ENCODE measurements at regions not wholly inside any gene's neighbourhood (a gene's known extent, or its start where the extent isn't known, plus 50 kb on each side); places are given as distances from the start of the nearest gene placed in this dataset.
A peak's percentile ranks its signal among the peaks of the same experiment; 100 is the strongest.
"Not testable (repeated sequence)": the region's sequence is repeated elsewhere in the genome, so short reads cannot be mapped to it uniquely, and the experiment has no call there.

DNA sequence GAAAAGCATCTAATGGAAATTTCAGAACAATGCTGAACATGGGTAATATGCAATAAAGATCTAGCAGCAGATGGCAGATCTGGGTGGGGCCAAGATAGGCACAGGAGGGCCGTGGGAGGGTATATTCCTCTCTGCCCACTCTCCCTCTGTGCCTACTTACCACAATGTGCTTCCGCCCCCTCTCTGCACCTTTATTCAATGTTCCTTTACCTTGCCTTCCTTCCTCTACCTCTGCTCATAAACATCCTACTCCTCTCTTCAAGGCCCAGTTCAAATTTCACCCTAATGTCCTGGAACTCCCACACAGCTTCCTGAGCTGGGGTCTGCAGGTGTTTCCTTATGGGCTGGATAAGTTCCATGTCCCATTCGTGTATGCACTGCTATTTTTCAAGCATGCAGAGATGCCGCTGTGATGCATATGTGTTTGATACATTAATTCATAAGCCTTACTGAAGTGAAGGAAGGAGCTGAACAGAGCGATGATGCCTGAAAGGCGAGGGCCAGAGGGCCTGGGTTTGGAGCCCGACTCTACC is 65.6 kb upstream of the EDEM3 start:
- DNase-seq (ENCODE audit: low read depth) = no peak

DNA sequence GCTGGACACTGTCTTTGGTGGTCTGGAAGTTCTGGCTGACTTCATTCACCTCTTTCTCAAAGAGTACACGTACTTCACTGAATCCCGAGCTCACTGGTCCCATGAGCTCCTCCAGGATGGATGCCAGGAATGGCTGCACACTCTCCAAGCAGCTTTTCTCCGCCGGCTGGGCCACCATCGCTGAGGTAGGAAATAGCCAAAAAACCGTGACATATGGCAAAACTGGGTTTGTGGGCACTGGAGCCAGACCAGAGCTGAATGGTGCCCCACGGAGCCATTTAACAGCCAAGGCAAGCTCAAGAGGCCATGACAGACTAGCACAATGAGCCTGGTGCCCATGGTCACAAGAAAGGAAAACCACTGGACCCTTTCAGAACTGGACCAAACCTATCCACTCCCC is 64.0 kb upstream of the EDEM3 start:
- DNase-seq (ENCODE audit: low read depth) = no peak

DNA sequence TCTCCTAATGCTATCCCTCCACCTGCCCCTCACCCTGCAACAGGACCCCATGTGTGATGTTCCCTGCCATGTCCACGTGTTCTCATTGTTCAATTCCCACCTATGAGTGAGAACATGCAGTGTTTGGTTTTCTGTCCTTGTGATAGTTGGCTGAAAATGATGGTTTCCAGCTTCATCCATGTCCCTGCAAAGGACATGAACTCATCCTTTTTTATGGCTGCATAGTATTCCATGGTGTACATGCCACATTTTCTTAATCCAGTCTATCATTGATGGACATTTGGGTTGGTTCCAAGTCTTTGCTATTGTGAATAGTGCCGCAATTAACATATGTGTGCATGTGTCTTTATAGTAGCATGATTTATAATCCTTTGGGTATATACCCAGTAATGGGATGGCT is 62.3 kb upstream of the EDEM3 start:
- not testable (repeated sequence) for DNase-seq (ENCODE audit: low read depth)

DNA sequence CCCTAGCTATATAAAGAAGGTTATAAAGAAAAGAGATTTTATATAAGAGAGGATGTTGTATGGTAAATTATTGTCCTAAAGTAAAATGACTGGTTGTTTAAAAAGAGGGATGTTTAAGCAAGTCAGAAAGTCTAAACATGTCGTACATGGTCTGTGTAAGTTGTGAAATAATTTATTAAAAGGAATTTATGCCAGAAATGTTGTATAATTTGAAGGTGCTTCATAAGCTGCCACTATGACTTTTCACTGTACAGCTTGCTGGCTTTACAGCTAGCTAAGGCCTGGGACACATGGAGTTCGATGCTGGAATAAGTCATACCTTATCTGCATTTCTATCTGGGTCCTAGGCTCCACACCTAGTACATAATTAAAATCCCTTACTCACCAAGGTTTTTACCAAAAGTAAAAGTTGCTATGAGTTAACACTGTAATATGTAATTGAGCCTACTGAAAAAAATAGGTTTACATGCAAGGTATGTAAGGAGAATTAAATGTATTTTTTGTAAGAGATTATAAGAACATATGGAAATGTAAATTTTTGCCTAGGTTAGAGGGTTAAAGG is 59.0 kb upstream of the EDEM3 start:
- no peak for DNase-seq (ENCODE audit: low read depth)

DNA sequence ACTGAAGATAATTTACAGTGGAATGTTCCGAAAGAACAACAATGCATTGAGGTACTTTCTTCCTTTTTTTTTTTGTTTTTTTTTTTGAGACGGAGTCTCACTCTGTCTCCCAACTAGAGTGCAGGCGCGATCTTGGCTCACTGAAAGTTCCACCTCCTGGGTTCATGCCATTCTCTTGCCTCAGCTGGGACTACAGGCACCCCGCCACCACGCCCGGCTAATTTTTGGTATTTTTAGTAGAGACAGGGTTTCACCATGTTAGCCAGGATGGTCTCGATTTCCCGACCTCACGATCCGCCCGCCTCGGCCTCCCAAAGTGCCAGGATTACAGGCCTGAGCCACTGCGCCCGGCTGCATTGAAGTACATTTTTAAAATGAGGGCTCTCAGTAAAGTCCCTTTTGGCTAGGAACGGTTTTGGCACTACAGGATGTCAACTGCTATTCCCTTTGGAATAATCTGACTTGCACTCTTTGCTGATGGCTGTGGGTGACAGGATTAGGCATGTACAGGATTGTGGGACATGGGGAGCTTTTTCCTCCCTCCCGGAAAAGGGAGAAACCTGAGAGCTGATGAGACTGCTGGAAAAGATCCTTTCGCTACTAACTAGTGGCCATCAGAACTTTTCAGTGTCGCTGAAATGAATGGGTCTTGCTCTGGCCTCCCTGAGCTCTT is 56.9 kb upstream of the EDEM3 start:
- no peak for DNase-seq (ENCODE audit: low read depth)

DNA sequence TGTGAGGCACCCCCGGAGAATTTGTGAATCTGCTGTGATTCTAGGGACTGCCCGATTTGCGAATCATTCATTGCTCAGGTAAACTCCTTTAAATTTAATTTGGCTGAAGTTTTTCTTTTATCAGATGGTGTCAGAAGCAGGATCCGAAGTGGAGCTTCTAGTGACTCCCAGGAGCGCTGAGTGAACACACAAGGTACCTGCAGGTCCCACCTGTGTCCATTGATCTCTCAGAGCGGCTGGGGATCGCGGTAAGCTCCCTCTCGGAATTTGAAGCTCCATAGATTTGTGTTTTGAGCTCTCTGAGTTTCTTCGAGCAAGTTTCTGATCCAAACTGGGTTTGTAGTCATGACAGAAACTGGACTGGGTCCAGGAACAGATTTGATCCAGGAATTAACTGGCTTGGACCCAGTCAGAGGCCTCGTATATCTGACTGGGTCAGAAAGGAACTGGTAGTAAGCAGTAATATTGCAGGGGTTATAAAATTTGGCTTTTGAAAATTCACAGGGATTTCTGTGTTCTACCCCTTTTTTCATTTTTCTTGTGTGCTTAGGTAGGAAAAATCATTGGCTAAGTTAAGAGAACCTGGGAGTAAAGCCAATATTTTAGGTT is 56.2 kb upstream of the EDEM3 start:
- no peak for DNase-seq (ENCODE audit: low read depth)

DNA sequence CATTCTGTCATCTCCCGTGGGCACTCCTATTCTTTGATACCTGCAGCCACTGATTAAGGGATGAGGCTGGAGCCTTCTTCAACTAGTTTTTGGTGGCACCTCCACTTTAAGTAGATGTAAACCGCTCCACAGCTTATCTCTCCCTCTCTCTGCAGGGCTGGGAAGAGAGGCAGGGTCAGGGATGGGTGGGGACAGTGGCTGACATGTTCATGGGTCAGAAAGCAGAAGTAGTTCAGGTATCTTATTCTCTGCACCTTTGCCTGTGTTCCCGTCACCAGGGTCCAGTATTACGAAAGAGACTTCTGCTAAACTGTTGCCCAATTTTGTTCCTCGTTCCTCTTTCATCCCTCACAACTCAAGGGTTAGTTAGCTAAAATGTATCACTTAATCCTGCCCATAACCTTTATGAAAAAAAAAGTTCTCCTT is 51.7 kb upstream of the EDEM3 start:
- no peak for DNase-seq (ENCODE audit: low read depth)

DNA sequence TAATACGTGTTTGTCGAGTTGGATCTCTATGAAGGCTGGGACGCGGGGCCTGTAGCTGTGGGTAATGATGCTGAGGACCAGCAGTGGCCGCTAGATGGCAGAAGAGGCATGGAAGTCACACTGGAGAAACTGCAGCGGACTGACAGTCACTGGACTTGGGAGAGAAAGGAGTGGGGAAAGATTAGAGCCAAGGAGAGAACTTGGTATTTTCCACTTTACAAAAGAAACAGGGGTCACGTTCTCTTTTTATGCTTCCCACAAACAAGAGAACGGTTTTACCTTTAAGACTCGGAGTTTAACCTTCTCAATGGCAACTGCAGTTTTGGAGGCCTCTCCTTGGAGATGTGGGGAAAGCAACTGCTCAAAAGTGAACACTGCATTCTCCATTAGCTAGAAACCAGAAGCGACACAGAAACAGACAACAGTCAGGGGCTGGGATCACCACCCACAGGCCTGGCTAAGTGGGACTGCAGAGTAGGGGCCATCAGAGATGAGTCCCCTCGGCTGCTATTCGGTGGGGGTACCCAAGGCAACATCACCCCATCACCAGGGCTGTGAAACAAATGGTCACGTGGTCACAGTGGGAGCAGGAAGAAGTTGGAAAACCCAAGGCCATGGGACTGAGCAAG is 51.1 kb upstream of the EDEM3 start:
- peak; percentile 74 for DNase-seq (ENCODE audit: low read depth)

Data from RPMI7951 (cell line).